Activated gamma-delta T cell treated with Interleukin-2 at 50 U/mL for 16 hours (primary cell): ENCODE measurements at regions not wholly inside any gene's neighbourhood (a gene's known extent, or its start where the extent isn't known, plus 50 kb on each side); places are given as distances from the start of the nearest gene placed in this dataset.
"Not testable (repeated sequence)": the region's sequence is repeated elsewhere in the genome, so short reads cannot be mapped to it uniquely, and the experiment has no call there.

Source experiments
- DNase-seq: peaks from one replicate; pipeline ENCODE4 v3.0.0-alpha.2; 2020

- DNase-seq, result no peak
Measured at GRCh38 chr1:73029571-73029970, 747.2 kb upstream of the NEGR1 start.

GRCh38 chr1:73026114-73026513, 743.8 kb upstream of the NEGR1 start:
- no peak for DNase-seq

- no peak for DNase-seq
Measured at GRCh38 chr1:73009938-73010337, 727.6 kb upstream of the NEGR1 start.

- no peak for DNase-seq
Measured at GRCh38 chr1:73009311-73009710, 727.0 kb upstream of the NEGR1 start.

- DNase-seq, result no peak
Measured at GRCh38 chr1:72997624-72998023, 715.3 kb upstream of the NEGR1 start.

GRCh38 chr1:72997041-72997440, 714.7 kb upstream of the NEGR1 start:
- no peak for DNase-seq

GRCh38 chr1:72987871-72988270, 705.5 kb upstream of the NEGR1 start:
- not testable (repeated sequence) for DNase-seq

GRCh38 chr1:72986591-72987290, 704.4 kb upstream of the NEGR1 start:
- DNase-seq, result no peak

GRCh38 chr1:72985024-72985423, 702.7 kb upstream of the NEGR1 start:
- not testable (repeated sequence) for DNase-seq

GRCh38 chr1:72983011-72983410, 700.7 kb upstream of the NEGR1 start:
- not testable (repeated sequence) for DNase-seq

- no peak for DNase-seq
Measured at GRCh38 chr1:72969461-72969860, 687.1 kb upstream of the NEGR1 start.

GRCh38 chr1:72954943-72955342, 672.6 kb upstream of the NEGR1 start:
- DNase-seq, result no peak

- DNase-seq, result not testable (repeated sequence)
Measured at GRCh38 chr1:72950900-72951299, 668.6 kb upstream of the NEGR1 start.

GRCh38 chr1:72946903-72947499, 664.7 kb upstream of the NEGR1 start:
- DNase-seq, result no peak

- no peak for DNase-seq
Measured at GRCh38 chr1:72942008-72942407, 659.7 kb upstream of the NEGR1 start.

- DNase-seq, result no peak
Measured at GRCh38 chr1:72938408-72938807, 656.1 kb upstream of the NEGR1 start.

- no peak for DNase-seq
Measured at GRCh38 chr1:72937905-72938304, 655.6 kb upstream of the NEGR1 start.

GRCh38 chr1:72936942-72937341, 654.6 kb upstream of the NEGR1 start:
- DNase-seq, result no peak

- no peak for DNase-seq
Measured at GRCh38 chr1:72936151-72936740, 653.9 kb upstream of the NEGR1 start.

GRCh38 chr1:72932025-72932424, 649.7 kb upstream of the NEGR1 start:
- no peak for DNase-seq

GRCh38 chr1:72930528-72930927, 648.2 kb upstream of the NEGR1 start:
- DNase-seq, result no peak

GRCh38 chr1:72918940-72919339, 636.6 kb upstream of the NEGR1 start:
- DNase-seq, result no peak

- no peak for DNase-seq
Measured at GRCh38 chr1:72917920-72918319, 635.6 kb upstream of the NEGR1 start.

- no peak for DNase-seq
Measured at GRCh38 chr1:72915581-72915980, 633.2 kb upstream of the NEGR1 start.

GRCh38 chr1:72911656-72912055, 629.3 kb upstream of the NEGR1 start:
- DNase-seq, result no peak
